ENCODE measurements at regions not wholly inside any gene's neighbourhood (a gene's known extent, or its start where the extent isn't known, plus 50 kb on each side); places are given as distances from the start of the nearest gene placed in this dataset.

DNA sequence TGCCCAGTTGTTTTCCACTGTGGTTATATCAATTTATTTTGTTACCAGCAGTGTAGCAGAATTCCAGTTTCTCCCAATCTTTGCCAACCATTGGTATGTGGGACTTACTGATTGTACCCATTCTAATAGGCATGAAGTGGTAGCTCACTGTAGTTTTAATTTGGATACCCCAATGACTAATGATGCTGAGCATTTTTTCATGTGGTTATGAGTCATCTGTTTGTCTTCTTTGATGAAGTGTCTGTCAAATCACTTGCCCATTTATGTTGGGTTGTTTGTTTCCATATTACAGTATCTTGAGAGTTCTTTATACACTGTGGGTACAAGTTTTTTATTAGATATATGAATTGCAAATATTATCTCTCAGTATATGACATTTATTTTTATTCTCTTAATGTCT lies 644.3 kb downstream of the NR2F2 start:
- TF ChIP-seq EP300 (IDR thresholded peaks at IDR 0.05) (no peak), POLR2A (IDR thresholded peaks at IDR 0.05) (no peak), POLR2AphosphoS5 (IDR thresholded peaks at IDR 0.05) (no peak)
- TF ChIP-seq, protein P1, sequence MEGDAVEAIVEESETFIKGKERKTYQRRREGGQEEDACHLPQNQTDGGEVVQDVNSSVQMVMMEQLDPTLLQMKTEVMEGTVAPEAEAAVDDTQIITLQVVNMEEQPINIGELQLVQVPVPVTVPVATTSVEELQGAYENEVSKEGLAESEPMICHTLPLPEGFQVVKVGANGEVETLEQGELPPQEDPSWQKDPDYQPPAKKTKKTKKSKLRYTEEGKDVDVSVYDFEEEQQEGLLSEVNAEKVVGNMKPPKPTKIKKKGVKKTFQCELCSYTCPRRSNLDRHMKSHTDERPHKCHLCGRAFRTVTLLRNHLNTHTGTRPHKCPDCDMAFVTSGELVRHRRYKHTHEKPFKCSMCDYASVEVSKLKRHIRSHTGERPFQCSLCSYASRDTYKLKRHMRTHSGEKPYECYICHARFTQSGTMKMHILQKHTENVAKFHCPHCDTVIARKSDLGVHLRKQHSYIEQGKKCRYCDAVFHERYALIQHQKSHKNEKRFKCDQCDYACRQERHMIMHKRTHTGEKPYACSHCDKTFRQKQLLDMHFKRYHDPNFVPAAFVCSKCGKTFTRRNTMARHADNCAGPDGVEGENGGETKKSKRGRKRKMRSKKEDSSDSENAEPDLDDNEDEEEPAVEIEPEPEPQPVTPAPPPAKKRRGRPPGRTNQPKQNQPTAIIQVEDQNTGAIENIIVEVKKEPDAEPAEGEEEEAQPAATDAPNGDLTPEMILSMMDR (IDR thresholded peaks at IDR 0.05) = no peak
